ENCODE measurements at regions not wholly inside any gene's neighbourhood (a gene's known extent, or its start where the extent isn't known, plus 50 kb on each side); places are given as distances from the start of the nearest gene placed in this dataset.

DNA sequence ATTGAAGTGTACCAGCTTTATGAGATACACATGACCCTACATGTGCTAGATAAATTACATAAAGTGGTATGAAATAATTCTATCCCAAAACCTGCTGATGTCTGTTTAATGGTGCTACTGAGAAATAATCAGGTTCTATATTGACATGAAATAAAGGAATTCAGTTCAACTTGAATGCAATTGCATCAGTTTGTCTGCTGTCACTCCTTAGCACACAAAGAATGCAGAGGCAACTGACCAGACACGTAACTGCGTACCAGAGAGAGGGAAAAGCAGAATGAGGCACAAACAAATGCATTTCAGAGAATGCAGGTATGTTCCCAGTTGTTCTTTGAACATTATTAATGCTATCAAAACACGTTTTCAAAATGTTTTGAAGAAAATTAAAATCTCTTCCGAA, 98.8 kb upstream of the AGR3 start:
- TF ChIP-seq, protein P1, sequence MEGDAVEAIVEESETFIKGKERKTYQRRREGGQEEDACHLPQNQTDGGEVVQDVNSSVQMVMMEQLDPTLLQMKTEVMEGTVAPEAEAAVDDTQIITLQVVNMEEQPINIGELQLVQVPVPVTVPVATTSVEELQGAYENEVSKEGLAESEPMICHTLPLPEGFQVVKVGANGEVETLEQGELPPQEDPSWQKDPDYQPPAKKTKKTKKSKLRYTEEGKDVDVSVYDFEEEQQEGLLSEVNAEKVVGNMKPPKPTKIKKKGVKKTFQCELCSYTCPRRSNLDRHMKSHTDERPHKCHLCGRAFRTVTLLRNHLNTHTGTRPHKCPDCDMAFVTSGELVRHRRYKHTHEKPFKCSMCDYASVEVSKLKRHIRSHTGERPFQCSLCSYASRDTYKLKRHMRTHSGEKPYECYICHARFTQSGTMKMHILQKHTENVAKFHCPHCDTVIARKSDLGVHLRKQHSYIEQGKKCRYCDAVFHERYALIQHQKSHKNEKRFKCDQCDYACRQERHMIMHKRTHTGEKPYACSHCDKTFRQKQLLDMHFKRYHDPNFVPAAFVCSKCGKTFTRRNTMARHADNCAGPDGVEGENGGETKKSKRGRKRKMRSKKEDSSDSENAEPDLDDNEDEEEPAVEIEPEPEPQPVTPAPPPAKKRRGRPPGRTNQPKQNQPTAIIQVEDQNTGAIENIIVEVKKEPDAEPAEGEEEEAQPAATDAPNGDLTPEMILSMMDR (IDR thresholded peaks at IDR 0.05) = no peak
- TF ChIP-seq POLR2A (IDR thresholded peaks at IDR 0.05) = no peak
